ENCODE measurements at regions not wholly inside any gene's neighbourhood (a gene's known extent, or its start where the extent isn't known, plus 50 kb on each side); places are given as distances from the start of the nearest gene placed in this dataset.
A peak's percentile ranks its signal among the peaks of the same experiment; 100 is the strongest.

- Mint-ChIP-seq H3K27me3 (ENCODE audit: insufficient read depth, unreplicated experiment) (no peaks in the 10 kb centered on the region), H3K9me3 (ENCODE audit: unreplicated experiment) (no peaks in the 10 kb centered on the region), H3K27ac (ENCODE audit: low read depth, unreplicated experiment) (no peak overlapping the region), H3K4me3 (ENCODE audit: unreplicated experiment) (no peak overlapping the region), H3K4me1 (ENCODE audit: insufficient read depth, unreplicated experiment) (peaks cover 18% of the 10 kb centered on the region), H3K36me3 (ENCODE audit: insufficient read depth, unreplicated experiment) (no peaks in the 10 kb centered on the region)
- intact Hi-C loops (cut with micrococcal nuclease), result no loop called here
- CTCF ChIA-PET, result interaction anchor here (0.6 to 1.1 kb wide), 3 partner anchors 11 to 421 kb away, joined by 3 to 5 read pairs (median 3); no protein-coding TSS in a partner anchor
- TF ChIP-seq CTCF (IDR thresholded peaks at IDR 0.05; ENCODE audit: unreplicated experiment), result no peak
- peak; percentile 66 for DNase-seq (ENCODE audit: unreplicated experiment)
- BruUV-seq (replicated peaks), result no TSS peak
- POLR2A ChIA-PET, result interaction anchor here (0.6 to 1.3 kb wide), 5 partner anchors 9 to 96 kb away, joined by 3 to 6 read pairs (median 3); no protein-coding TSS in a partner anchor
Measured at GRCh38 chr5:167626341-167627123, 664.9 kb upstream of the WWC1 start.

GRCh38 chr5:167629634-167630033, 661.8 kb upstream of the WWC1 start:
- CTCF ChIA-PET, result interaction anchor here (0.5 kb wide), 1 partner anchor 288 kb away, joined by 3 read pairs; no protein-coding TSS in a partner anchor
- intact Hi-C loops (cut with micrococcal nuclease), result no loop called here
- no peak for TF ChIP-seq CTCF (IDR thresholded peaks at IDR 0.05; ENCODE audit: unreplicated experiment)
- peak; percentile 35 for DNase-seq (ENCODE audit: unreplicated experiment)
- H3K27ac Mint-ChIP-seq (ENCODE audit: low read depth, unreplicated experiment), result no peak overlapping the region
- peaks cover 32% of the 10 kb centered on the region for H3K4me1 Mint-ChIP-seq (ENCODE audit: insufficient read depth, unreplicated experiment)
- POLR2A ChIA-PET, result interaction anchor here (1.1 kb wide), 1 partner anchor 70 kb away, joined by 5 read pairs; no protein-coding TSS in a partner anchor
- no peaks in the 10 kb centered on the region for H3K27me3 Mint-ChIP-seq (ENCODE audit: insufficient read depth, unreplicated experiment)
- H3K36me3 Mint-ChIP-seq (ENCODE audit: insufficient read depth, unreplicated experiment), result no peaks in the 10 kb centered on the region
- H3K4me3 Mint-ChIP-seq (ENCODE audit: unreplicated experiment), result no peak overlapping the region
- no TSS peak for BruUV-seq (replicated peaks)
- no peaks in the 10 kb centered on the region for H3K9me3 Mint-ChIP-seq (ENCODE audit: unreplicated experiment)

GRCh38 chr5:167631191-167631590, 660.3 kb upstream of the WWC1 start:
- POLR2A ChIA-PET, result interaction anchor here (0.9 to 1.7 kb wide), 4 partner anchors 8 to 12 kb away, joined by 3 to 5 read pairs (median 4); no protein-coding TSS in a partner anchor
- TF ChIP-seq CTCF (IDR thresholded peaks at IDR 0.05; ENCODE audit: unreplicated experiment), result no peak
- DNase-seq (ENCODE audit: unreplicated experiment), result no peak
- Mint-ChIP-seq H3K36me3 (ENCODE audit: insufficient read depth, unreplicated experiment) (no peaks in the 10 kb centered on the region), H3K4me1 (ENCODE audit: insufficient read depth, unreplicated experiment) (peaks cover 32% of the 10 kb centered on the region), H3K27me3 (ENCODE audit: insufficient read depth, unreplicated experiment) (no peaks in the 10 kb centered on the region), H3K27ac (ENCODE audit: low read depth, unreplicated experiment) (no peak overlapping the region), H3K9me3 (ENCODE audit: unreplicated experiment) (no peaks in the 10 kb centered on the region), H3K4me3 (ENCODE audit: unreplicated experiment) (no peak overlapping the region)
- CTCF ChIA-PET, result interaction anchor here (0.5 to 1.5 kb wide), 5 partner anchors 9 to 91 kb away, joined by 3 to 5 read pairs (median 4); no protein-coding TSS in a partner anchor
- intact Hi-C loops (cut with micrococcal nuclease), result no loop called here
- BruUV-seq (replicated peaks), result no TSS peak

- H3K9me3 Mint-ChIP-seq (ENCODE audit: unreplicated experiment), result no peaks in the 10 kb centered on the region
- H3K4me1 Mint-ChIP-seq (ENCODE audit: insufficient read depth, unreplicated experiment), result peaks cover 28% of the 10 kb centered on the region
- ChIA-PET CTCF (interaction anchor here (0.5 to 0.9 kb wide), 2 partner anchors 11 to 660 kb away, joined by 3 read pairs; no protein-coding TSS in a partner anchor), POLR2A (interaction anchor here (0.9 to 1.8 kb wide), 3 partner anchors 11 to 66 kb away, joined by 3 to 7 read pairs (median 5); no protein-coding TSS in a partner anchor)
- intact Hi-C loops (cut with micrococcal nuclease), result no loop called here
- no peak overlapping the region for H3K4me3 Mint-ChIP-seq (ENCODE audit: unreplicated experiment)
- no peaks in the 10 kb centered on the region for H3K36me3 Mint-ChIP-seq (ENCODE audit: insufficient read depth, unreplicated experiment)
- H3K27ac Mint-ChIP-seq (ENCODE audit: low read depth, unreplicated experiment), result peak overlapping the region; percentile 5
- no TSS peak for BruUV-seq (replicated peaks)
- TF ChIP-seq CTCF (IDR thresholded peaks at IDR 0.05; ENCODE audit: unreplicated experiment), result no peak
- no peak for DNase-seq (ENCODE audit: unreplicated experiment)
- H3K27me3 Mint-ChIP-seq (ENCODE audit: insufficient read depth, unreplicated experiment), result no peaks in the 10 kb centered on the region
Measured at GRCh38 chr5:167633114-167633513, 658.3 kb upstream of the WWC1 start.

All from MCF 10A (cell line).